Effector memory CD8-positive, alpha-beta T cell (primary cell): ENCODE measurements at regions not wholly inside any gene's neighbourhood (a gene's known extent, or its start where the extent isn't known, plus 50 kb on each side); places are given as distances from the start of the nearest gene placed in this dataset.
A peak's percentile ranks its signal among the peaks of the same experiment; 100 is the strongest.
"Not testable (repeated sequence)": the region's sequence is repeated elsewhere in the genome, so short reads cannot be mapped to it uniquely, and the experiment has no call there.

Experiments used
- ATAC-seq: fragments of 150-1000 bp; cut with Tn5 transposase; replicated peaks from 2 replicates; pipeline ENCODE4 v1.10.0; 2021; ENCODE audit warnings: mild to moderate bottlenecking, moderate library complexity
- DNase-seq, 3 experiments: peaks; one replicate each; pipeline ENCODE4 v3.0.0; 2021
- H3K27ac Mint-ChIP-seq, 2 donors: one replicate each; pipeline ENCODE4 v1.8.0; 2022; ENCODE audit warnings: mild to moderate bottlenecking in 2 of 2, mixed read lengths in 2 of 2, moderate library complexity in 2 of 2
- H3K27me3 Mint-ChIP-seq, 2 donors: one replicate each; pipeline ENCODE4 v1.8.0; 2022; ENCODE audit warnings: mixed read lengths in 2 of 2
- H3K36me3 Mint-ChIP-seq: one replicate; pipeline ENCODE4 v1.8.0; 2022; ENCODE audit warnings: mild to moderate bottlenecking, moderate library complexity, mixed read lengths; ENCODE audit not compliant: insufficient read depth
- H3K4me1 Mint-ChIP-seq, 2 donors: one replicate each; pipeline ENCODE4 v1.8.0; 2022; ENCODE audit warnings: low read depth in 2 of 2, mixed read lengths in 2 of 2
- H3K4me3 Mint-ChIP-seq, 2 donors: one replicate each; pipeline ENCODE4 v1.8.0; 2022; ENCODE audit warnings: mild to moderate bottlenecking in 2 of 2, mixed read lengths in 2 of 2, moderate library complexity in 2 of 2
- H3K9me3 Mint-ChIP-seq, 2 donors: one replicate each; pipeline ENCODE4 v1.8.0; 2022; ENCODE audit warnings: mixed read lengths in 2 of 2

GRCh38 chr17:77050901-77051300 lies 89.9 kb upstream of the SEC14L1 start:
- H3K4me1 Mint-ChIP-seq, H3K36me3 Mint-ChIP-seq, DNase-seq, H3K4me3 Mint-ChIP-seq, ATAC-seq, H3K27ac Mint-ChIP-seq, H3K9me3 Mint-ChIP-seq: not testable (repeated sequence)
- peaks cover 17 to 70% of the 10 kb centered on the region in 2 donors for H3K27me3 Mint-ChIP-seq

GRCh38 chr17:77054936-77055335 lies 85.8 kb upstream of the SEC14L1 start:
- no peaks in the 10 kb centered on the region for H3K9me3 Mint-ChIP-seq
- no peak overlapping the region for H3K4me3 Mint-ChIP-seq
- H3K36me3 Mint-ChIP-seq: no peaks in the 10 kb centered on the region
- peaks cover 23 to 79% of the 10 kb centered on the region in 2 donors for H3K27me3 Mint-ChIP-seq
- H3K4me1 Mint-ChIP-seq: peaks cover 2 to 4% of the 10 kb centered on the region in 2 donors
- DNase-seq (no peak), ATAC-seq (no peak)
- H3K27ac Mint-ChIP-seq: no peak overlapping the region

DNA sequence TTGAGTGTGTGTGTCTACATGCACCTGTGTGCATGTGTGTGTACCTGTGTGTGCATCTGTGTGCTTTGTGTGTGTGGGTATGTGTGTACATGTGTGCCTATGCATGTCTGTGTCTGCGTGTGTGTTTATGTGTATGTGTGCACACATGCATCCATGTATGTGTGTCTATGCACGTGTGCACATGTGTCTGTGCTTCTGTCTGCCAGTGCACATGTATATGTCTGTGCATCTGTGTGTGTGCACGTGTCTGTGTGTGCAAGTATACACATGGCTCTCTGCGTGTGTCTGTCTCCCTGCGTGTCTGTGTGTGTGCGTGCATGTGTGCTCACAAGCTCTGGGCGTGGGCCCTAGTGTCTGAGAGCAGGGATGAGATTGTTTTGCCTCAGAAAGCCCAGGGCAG lies 85.3 kb upstream of the SEC14L1 start:
- Mint-ChIP-seq H3K9me3 (no peaks in the 10 kb centered on the region), H3K27ac (no peak overlapping the region), H3K4me3 (no peak overlapping the region), H3K27me3 (peaks cover 27 to 79% of the 10 kb centered on the region in 2 donors), H3K36me3 (no peaks in the 10 kb centered on the region), H3K4me1 (peaks cover 2 to 4% of the 10 kb centered on the region in 2 donors)
- no peak for DNase-seq
- no peak for ATAC-seq

DNA sequence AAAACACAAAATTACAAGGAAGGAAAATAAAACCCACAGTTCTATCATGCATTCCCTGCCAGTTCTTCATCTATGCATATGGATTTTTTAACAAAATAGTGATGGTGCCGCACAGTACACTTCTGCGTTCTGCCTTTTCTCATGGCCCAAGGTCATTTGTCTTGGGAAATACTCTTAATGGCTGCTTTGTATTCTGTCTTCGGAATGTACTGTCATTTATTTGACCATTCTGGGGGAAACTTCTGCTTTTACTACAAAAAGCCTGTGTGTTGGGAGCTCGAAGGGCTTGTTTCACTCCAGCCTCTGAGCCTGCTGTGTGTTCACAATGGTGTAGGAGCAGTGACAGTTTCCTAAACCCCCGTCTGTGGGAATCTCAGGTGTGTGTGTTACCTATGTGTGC lies 82.8 kb upstream of the SEC14L1 start:
- no peak for ATAC-seq
- Mint-ChIP-seq H3K4me3 (no peak overlapping the region), H3K9me3 (no peaks in the 10 kb centered on the region), H3K27me3 (peaks cover 34 to 69% of the 10 kb centered on the region in 2 donors), H3K36me3 (no peaks in the 10 kb centered on the region), H3K27ac (no peak overlapping the region), H3K4me1 (peaks cover 2 to 4% of the 10 kb centered on the region in 2 donors)
- no peak for DNase-seq

- Mint-ChIP-seq H3K27me3 (peaks cover 18 to 47% of the 10 kb centered on the region in 2 donors), H3K4me1 (peaks cover 2 to 3% of the 10 kb centered on the region in 2 donors), H3K36me3 (no peaks in the 10 kb centered on the region), H3K9me3 (no peaks in the 10 kb centered on the region), H3K4me3 (no peak overlapping the region), H3K27ac (no peak overlapping the region)
- DNase-seq (no peak), ATAC-seq (no peak)
Observed at GRCh38 chr17:77061669-77062068, 79.1 kb upstream of the SEC14L1 start.

DNA sequence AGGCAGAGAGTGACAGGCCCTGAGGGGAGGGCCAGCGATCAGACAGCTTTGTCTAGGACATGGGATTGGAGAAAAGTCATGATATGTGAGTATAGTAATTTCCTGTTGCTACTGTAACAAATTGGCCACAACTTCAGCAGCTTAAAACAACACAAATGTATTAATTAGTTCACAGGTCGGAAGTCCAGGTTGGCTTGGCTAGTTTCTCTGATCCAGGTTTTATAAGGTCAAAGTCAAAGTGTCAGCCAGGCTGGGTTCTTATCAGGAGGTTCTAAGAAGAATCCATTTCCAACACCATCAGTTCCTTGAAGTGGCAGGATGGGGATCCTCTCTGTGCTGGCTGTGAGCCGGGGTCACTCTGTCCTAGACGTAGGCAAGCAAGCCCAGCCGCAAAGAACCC lies 76.2 kb upstream of the SEC14L1 start:
- Mint-ChIP-seq H3K9me3 (no peaks in the 10 kb centered on the region), H3K4me3 (no peak overlapping the region), H3K27me3 (peaks cover 29 to 67% of the 10 kb centered on the region in 2 donors), H3K36me3 (no peaks in the 10 kb centered on the region), H3K27ac (no peak overlapping the region), H3K4me1 (peaks cover 3 to 5% of the 10 kb centered on the region in 2 donors)
- DNase-seq: no peak
- no peak for ATAC-seq

DNA sequence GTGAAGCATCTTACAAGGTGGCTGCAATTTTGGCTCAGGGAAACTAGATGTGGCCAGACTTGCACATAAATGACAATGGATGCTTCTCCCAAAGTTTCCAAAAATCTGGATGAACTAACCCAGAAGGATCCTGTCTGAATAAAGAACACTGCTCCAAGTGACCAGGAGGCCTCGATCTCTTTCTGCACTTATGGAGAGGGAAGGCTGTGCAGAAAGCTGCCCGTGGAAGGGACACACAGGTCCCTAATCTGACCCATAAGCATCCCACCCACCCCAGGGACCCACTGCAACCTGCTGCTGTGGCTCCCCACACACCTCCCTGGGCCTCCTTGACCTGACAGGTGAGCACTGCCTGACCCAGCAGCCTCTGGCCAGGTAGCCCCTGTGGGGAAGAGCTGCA lies 74.6 kb upstream of the SEC14L1 start:
- no peaks in the 10 kb centered on the region for H3K36me3 Mint-ChIP-seq
- H3K27me3 Mint-ChIP-seq: peaks cover 28 to 64% of the 10 kb centered on the region in 2 donors
- no peaks in the 10 kb centered on the region for H3K9me3 Mint-ChIP-seq
- ATAC-seq: no peak
- H3K4me1 Mint-ChIP-seq: peaks cover 3 to 5% of the 10 kb centered on the region in 2 donors
- H3K4me3 Mint-ChIP-seq: no peak overlapping the region
- no peak overlapping the region for H3K27ac Mint-ChIP-seq
- no peak for DNase-seq

DNA sequence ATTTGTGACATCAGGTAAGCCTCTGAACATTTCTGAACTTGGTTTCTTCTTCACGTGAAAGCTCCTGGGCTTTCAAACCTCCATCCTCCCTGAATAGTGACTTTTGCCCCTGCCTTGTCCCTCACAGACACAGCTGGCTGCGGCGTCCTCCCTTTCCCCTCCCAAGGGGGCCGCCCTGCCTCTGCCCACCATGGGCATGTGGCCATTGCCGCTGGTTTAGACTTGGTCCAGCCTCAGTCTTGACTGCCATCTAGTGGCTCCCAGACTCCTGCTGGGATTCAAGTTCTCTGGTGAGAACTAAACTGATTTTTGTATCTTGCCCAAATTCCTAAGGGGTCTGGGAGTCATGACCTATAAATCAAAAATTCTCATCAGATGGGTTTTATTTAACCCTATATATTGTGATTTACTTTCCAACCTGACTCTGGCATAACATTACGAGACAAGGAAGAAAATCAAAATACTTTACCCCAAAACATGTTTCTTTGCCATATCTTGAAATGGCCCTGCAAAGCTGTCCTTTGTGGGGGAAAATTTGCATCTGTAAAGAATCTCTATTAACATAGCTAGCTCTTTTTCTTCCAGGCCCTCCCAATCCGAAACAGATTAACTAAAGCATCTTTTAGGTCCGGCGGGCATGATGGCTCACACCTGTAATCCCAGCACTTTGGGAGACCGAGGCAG lies 73.9 kb upstream of the SEC14L1 start:
- not testable (repeated sequence) for H3K4me1 Mint-ChIP-seq, H3K9me3 Mint-ChIP-seq, H3K27ac Mint-ChIP-seq, H3K36me3 Mint-ChIP-seq, H3K4me3 Mint-ChIP-seq
- peaks cover 27 to 64% of the 10 kb centered on the region in 2 donors for H3K27me3 Mint-ChIP-seq
- ATAC-seq: peak; percentile 58
- peak; percentile 30 to 36 (median 35) for DNase-seq

DNA sequence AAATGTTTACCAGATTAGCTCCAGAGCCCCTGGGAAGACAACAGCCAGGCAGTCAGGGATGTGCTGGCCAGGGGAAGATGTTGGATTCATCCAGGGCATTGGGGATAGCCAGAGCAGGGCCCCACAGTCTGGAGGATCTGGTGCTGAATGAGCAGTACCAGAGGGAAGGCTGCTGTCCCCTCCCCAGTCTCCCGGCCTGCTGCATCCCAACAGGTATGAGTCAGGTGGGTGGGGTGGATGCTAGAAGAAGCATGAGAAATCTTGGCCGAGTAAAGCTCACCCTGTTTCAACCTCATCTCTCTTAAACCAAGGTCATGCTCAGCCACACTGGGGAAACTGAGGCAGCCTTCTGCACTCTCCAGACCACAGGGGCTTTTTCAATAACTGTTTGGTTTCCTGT lies 71.9 kb upstream of the SEC14L1 start:
- H3K27me3 Mint-ChIP-seq: peaks cover 46 to 83% of the 10 kb centered on the region in 2 donors
- ATAC-seq: no peak

DNA sequence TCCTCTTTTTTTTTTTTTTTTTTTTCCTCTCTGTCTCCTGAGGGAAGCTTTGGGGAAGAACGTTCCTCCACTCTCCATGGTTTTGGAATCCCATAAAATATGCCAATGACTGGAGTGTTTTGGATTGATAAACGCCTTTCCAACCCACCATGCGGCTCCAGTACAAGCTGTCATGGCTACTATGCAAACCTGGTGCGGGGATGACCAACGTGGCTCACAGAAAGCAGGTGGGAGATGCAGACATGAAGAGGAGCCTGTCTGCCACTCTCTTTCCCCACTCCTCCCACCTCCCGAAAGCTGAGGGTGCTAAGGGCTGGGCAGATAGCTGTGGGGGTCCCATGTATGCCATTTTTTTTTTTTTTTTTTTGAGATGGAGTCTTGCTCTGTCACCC lies 69.9 kb upstream of the SEC14L1 start:
- Mint-ChIP-seq H3K27me3 (peaks cover 58 to 92% of the 10 kb centered on the region in 2 donors), H3K4me3 (no peak overlapping the region), H3K4me1 (peaks cover 3 to 5% of the 10 kb centered on the region in 2 donors), H3K36me3 (no peaks in the 10 kb centered on the region), H3K9me3 (no peaks in the 10 kb centered on the region), H3K27ac (no peak overlapping the region)
- DNase-seq: no peak
- ATAC-seq: no peak

More for the DNA sequence above, 71.9 kb upstream of the SEC14L1 start:
- H3K4me1 Mint-ChIP-seq: peaks cover 3 to 5% of the 10 kb centered on the region in 2 donors
- DNase-seq: no peak
- no peaks in the 10 kb centered on the region for H3K9me3 Mint-ChIP-seq
- H3K27ac Mint-ChIP-seq: no peak overlapping the region
- no peaks in the 10 kb centered on the region for H3K36me3 Mint-ChIP-seq
- H3K4me3 Mint-ChIP-seq: no peak overlapping the region

GRCh38 chr17:77071925-77072490 lies 68.8 kb upstream of the SEC14L1 start:
- Mint-ChIP-seq H3K27ac (no peak overlapping the region), H3K27me3 (peaks cover 63 to 92% of the 10 kb centered on the region in 2 donors), H3K4me3 (no peak overlapping the region), H3K36me3 (no peaks in the 10 kb centered on the region), H3K4me1 (peaks cover 0 to 3% of the 10 kb centered on the region in 2 donors), H3K9me3 (no peaks in the 10 kb centered on the region)
- DNase-seq (no peak), ATAC-seq (no peak)

DNA sequence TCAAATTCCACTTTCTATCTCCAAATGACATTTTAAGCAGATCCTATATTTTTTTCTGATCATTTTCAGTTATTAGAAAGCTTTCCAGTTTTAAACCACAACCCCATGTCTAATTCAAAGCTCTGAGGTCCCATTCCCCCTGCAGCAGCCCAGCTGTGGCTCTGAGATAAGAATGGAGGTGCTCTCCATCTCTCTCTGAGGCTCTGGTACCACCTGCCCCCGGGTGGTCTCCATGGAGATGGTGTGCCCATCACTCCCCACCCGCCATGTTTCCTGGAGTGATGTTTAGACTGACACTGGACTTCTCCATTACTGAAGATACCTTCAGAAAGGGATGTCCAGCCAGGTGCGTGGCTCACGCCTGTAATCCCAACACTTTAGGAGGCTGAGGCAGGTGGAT lies 68.1 kb upstream of the SEC14L1 start:
- H3K36me3 Mint-ChIP-seq: no peaks in the 10 kb centered on the region
- peaks cover 0 to 3% of the 10 kb centered on the region in 2 donors for H3K4me1 Mint-ChIP-seq
- peaks cover 65 to 92% of the 10 kb centered on the region in 2 donors for H3K27me3 Mint-ChIP-seq
- no peak overlapping the region for H3K27ac Mint-ChIP-seq
- ATAC-seq: no peak
- no peak overlapping the region for H3K4me3 Mint-ChIP-seq
- no peak for DNase-seq
- H3K9me3 Mint-ChIP-seq: no peaks in the 10 kb centered on the region

GRCh38 chr17:77074681-77075080 lies 66.1 kb upstream of the SEC14L1 start:
- Mint-ChIP-seq H3K4me1 (peaks cover 0 to 3% of the 10 kb centered on the region in 2 donors), H3K27me3 (peaks cover 71 to 84% of the 10 kb centered on the region in 2 donors), H3K36me3 (no peaks in the 10 kb centered on the region), H3K4me3 (no peak overlapping the region), H3K9me3 (no peaks in the 10 kb centered on the region), H3K27ac (no peak overlapping the region)
- ATAC-seq (no peak), DNase-seq (no peak)

DNA sequence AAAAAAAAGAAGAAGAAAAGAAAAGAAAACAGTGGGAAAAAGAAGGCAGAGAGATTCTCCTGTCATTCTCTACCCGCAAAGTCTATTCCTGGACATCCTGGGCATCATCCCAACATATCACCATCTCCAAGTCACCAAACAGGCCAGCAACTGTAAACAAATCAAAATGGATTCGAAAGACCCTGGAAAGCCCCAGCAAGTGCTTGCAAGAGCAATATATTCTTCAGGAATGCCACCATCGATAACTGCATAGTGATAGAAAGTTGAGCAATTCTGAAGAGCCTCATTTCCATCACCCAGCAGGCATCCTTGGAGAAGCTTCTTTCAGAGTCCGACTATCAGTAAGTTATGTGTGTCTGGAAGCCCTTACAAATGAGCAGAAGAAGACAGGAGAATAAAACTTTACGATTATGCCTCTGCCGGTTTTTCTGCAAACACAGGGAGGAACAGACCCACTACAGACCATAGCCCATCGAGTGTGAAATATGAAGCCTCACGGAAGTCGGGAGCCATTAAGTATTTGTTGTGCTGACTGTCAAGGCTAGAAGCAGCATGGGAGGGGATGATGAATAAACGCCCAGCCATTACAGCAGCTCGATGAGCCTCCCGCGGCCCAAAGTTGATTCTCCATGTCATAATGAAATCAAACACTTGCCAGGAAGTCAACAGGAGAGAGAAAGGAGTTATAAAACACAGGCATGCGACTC lies 64.5 kb upstream of the SEC14L1 start:
- Mint-ChIP-seq H3K4me3 (no peak overlapping the region), H3K9me3 (no peaks in the 10 kb centered on the region), H3K27me3 (peaks cover 68 to 72% of the 10 kb centered on the region in 2 donors), H3K4me1 (peaks cover 0 to 3% of the 10 kb centered on the region in 2 donors), H3K27ac (no peak overlapping the region), H3K36me3 (no peaks in the 10 kb centered on the region)
- ATAC-seq (no peak), DNase-seq (no peak)
